K562 (cell line): ENCODE measurements at regions not wholly inside any gene's neighbourhood (a gene's known extent, or its start where the extent isn't known, plus 50 kb on each side); places are given as distances from the start of the nearest gene placed in this dataset.
"Not testable (repeated sequence)": the region's sequence is repeated elsewhere in the genome, so short reads cannot be mapped to it uniquely, and the experiment has no call there.

ENCODE experiments used
- ATAC-seq: fragments of 200-7000 bp; cut with Tn5 transposase; 3 replicates; pipeline ENCODE4 v1.9.1; 2020; ENCODE audit warnings: moderate library complexity
- BruUV-seq: library from RNA; stranded (reverse); fragments of 400-500 nt; replicated peaks from 2 replicates; lab custom pipeline; 2021; lab: Mats Ljungman, UMichigan
- CTCF ChIA-PET: fragments of 300-600 bp; formaldehyde crosslinking; extraction: SDS; loops from one replicate; lab custom pipeline; 2021; ENCODE audit warnings: low intra/inter-chr PET ratio; lab: Yijun Ruan, JAX
- POLR2A ChIA-PET: fragments of 300-600, 350-650 bp; sonication (Branson Sonifier 250); formaldehyde crosslinking; extraction: SDS; loops from one replicate; lab custom pipeline; 2021; ENCODE audit warnings: antibody characterized with exemption, inconsistent platforms; lab: Yijun Ruan, JAX
- DNase-seq, 4 experiments: peaks; one replicate each; pipeline versions ENCODE4 v3.0.0 to v3.0.0-alpha.2; 2011 to 2018; ENCODE audit warnings: low spot score in 3 of 4, mixed read lengths in 3 of 4; ENCODE audit errors: extremely low read depth in 1 of 4
- FAIRE-seq: peaks from 2 replicates; lab custom pipeline; 2011; peaks lifted over from hg19 to GRCh38; lab: Jason Lieb, UNC
- H2AFZ ChIP-seq: 2 replicates; pipeline ENCODE4 v1.6.0; 2011; ENCODE audit warnings: low read depth, low read length, control low read depth, inconsistent platforms
- H3K27ac ChIP-seq: fragments of 200-600 bp; 3 replicates; pipeline ENCODE4 v1.8.0; 2011; ENCODE audit warnings: low read depth, mild to moderate bottlenecking, control low read depth, inconsistent platforms, low read length, moderate library complexity, mixed read lengths; ENCODE audit errors: extremely low read depth
- H3K27me3 ChIP-seq, 2 experiments: fragments of 300-600 bp in 1 of 2; 2 replicates in 1 of 2; 3 replicates in 1 of 2; pipeline versions ENCODE4 v1.6.0 to v1.8.0; 2011; ENCODE audit warnings: inconsistent platforms in 2 of 2, low read length in 2 of 2, mild to moderate bottlenecking in 1 of 2, mixed read lengths in 1 of 2, moderate library complexity in 1 of 2; ENCODE audit not compliant: control insufficient read depth in 2 of 2, insufficient read depth in 2 of 2
- H3K36me3 ChIP-seq: fragments of 300-600 bp; 3 replicates; pipeline ENCODE4 v1.8.0; 2011; ENCODE audit warnings: mild to moderate bottlenecking, low read length, inconsistent platforms; ENCODE audit not compliant: control insufficient read depth, insufficient read depth
- H3K4me1 ChIP-seq, 2 experiments: fragments of 200-600 bp in 1 of 2; replicated peaks in 1 of 2; 2 replicates in 1 of 2; 3 replicates in 1 of 2; pipeline versions ENCODE4 v1.5.1 to v1.8.0; 2011; ENCODE audit warnings: inconsistent platforms in 2 of 2, low read length in 2 of 2, mild to moderate bottlenecking in 1 of 2, mixed read lengths in 1 of 2, moderate library complexity in 1 of 2; ENCODE audit not compliant: control insufficient read depth in 2 of 2, insufficient read depth in 2 of 2
- H3K4me2 ChIP-seq: 2 replicates; pipeline ENCODE4 v1.6.1; 2011; ENCODE audit warnings: low read length, control low read depth, inconsistent platforms, mixed read lengths; ENCODE audit not compliant: insufficient read depth
- H3K4me3 ChIP-seq: fragments of 200-600 bp; sonication (generic), shearing (Covaris generic); 2 replicates; pipeline ENCODE4 v1.5.1; 2016; ENCODE audit warnings: control low read depth, inconsistent platforms
- H3K79me2 ChIP-seq: fragments of 200-600 bp; 3 replicates; pipeline ENCODE4 v1.8.0; 2011; ENCODE audit warnings: low read length, inconsistent platforms; ENCODE audit not compliant: control insufficient read depth, insufficient read depth
- H3K9ac ChIP-seq, 2 experiments: 2 replicates each; pipeline versions ENCODE4 v1.6.0 to v1.6.1; 2011; ENCODE audit warnings: low read depth in 2 of 2, low read length in 2 of 2, control low read depth in 1 of 2, inconsistent platforms in 1 of 2, mild to moderate bottlenecking in 1 of 2, mixed read lengths in 1 of 2; ENCODE audit not compliant: insufficient read depth in 1 of 2
- H3K9me1 ChIP-seq: one replicate; pipeline ENCODE4 v1.6.0; 2011; ENCODE audit warnings: inconsistent platforms, mild to moderate bottlenecking, low read length, moderate library complexity; ENCODE audit not compliant: control insufficient read depth, insufficient read depth
- H3K9me3 ChIP-seq: replicated peaks from 2 replicates; pipeline ENCODE4 v1.5.1; 2011; ENCODE audit warnings: low read depth, low read length, inconsistent platforms; ENCODE audit not compliant: control insufficient read depth, insufficient read depth
- H4K20me1 ChIP-seq: replicated peaks from 2 replicates; pipeline ENCODE4 v1.6.1; 2011; ENCODE audit warnings: low read length, inconsistent platforms, mixed read lengths; ENCODE audit not compliant: control insufficient read depth, insufficient read depth
- RAD21 ChIP-seq, 2 experiments: fragments of 250-450 bp in 1 of 2; fragments of 450-650 bp in 1 of 2; sonication (Bioruptor Pico) in 1 of 2; formaldehyde crosslinking in 1 of 2; IDR thresholded peaks in 1 of 2; conservative IDR thresholded peaks in 1 of 2; 2 replicates each; pipeline versions ENCODE4 v1.4.0 to v1.8.0; 2020 to 2022; ENCODE audit warnings: mild to moderate bottlenecking in 2 of 2, moderate library complexity in 1 of 2
- SMC3 ChIP-seq: conservative IDR thresholded peaks from 2 replicates; pipeline ENCODE4 v1.6.1; 2011; ENCODE audit warnings: low read depth, low read length, improper control_type of control experiment; ENCODE audit not compliant: insufficient read depth
- WGBS: fragments of 100-300 bp; shearing (Covaris generic); methylation state at CpG from one replicate; pipeline ENCODE4 v1.1.6; 2016; ENCODE audit warnings: low coverage, mixed read lengths; ENCODE audit not compliant: insufficient coverage; ENCODE audit errors: missing lambda C conversion rate; 5-methylcytosine and 5-hydroxymethylcytosine counted together
- in situ Hi-C: fragments of 300-500 bp; cut with MboI; formaldehyde crosslinking; loops from 4 replicates; pipeline ENCODE4 v1.15.0; 2018; ENCODE audit warnings: inconsistent platforms, mixed read lengths
- intact Hi-C: fragments of 100-400 bp; cut with micrococcal nuclease; formaldehyde crosslinking; loops from 2 replicates; pipeline ENCODE4 v1.14.2; 2022
- TF ChIP-seq, protein P1 (sequence below), 3 experiments: IDR thresholded peaks in 2 of 3; conservative IDR thresholded peaks in 1 of 3; 2 replicates each; pipeline ENCODE4 v1.5.1; 2011 to 2012; ENCODE audit warnings: low read length in 3 of 3, mild to moderate bottlenecking in 3 of 3, control low read depth in 2 of 3, improper control_type of control experiment in 1 of 3, inconsistent platforms in 1 of 3, low read depth in 1 of 3, mixed read lengths in 1 of 3, moderate library complexity in 1 of 3; ENCODE audit not compliant: insufficient read depth in 2 of 3

GRCh38 chr15:77875066-77875721 is 202.3 kb downstream of the TBC1D2B start:
- H3K27ac ChIP-seq, H2AFZ ChIP-seq, H3K4me2 ChIP-seq, H3K36me3 ChIP-seq, POLR2A ChIA-PET, H3K9me3 ChIP-seq, BruUV-seq, H3K79me2 ChIP-seq, H3K9me1 ChIP-seq, intact Hi-C loops, H3K4me3 ChIP-seq, H3K9ac ChIP-seq, H4K20me1 ChIP-seq: not testable (repeated sequence)
- 0% methylated on average over 8 of the region's 13 CpGs for WGBS
- CTCF ChIA-PET: interaction anchor here (0.6 to 1.2 kb wide), 3 partner anchors 52 to 852 kb away, joined by 3 to 4 read pairs (median 3); no protein-coding TSS in a partner anchor
- Histone ChIP-seq H3K27me3 (peaks cover 0 to 19% of the 10 kb centered on the region in 2 experiments; a peak in 1 of 5 replicates), H3K4me1 (peaks cover 0 to 16% of the 10 kb centered on the region in 2 experiments; a peak in 2 of 5 replicates)
- peak; percentile 55 to 68 (median 66) for DNase-seq
- in situ Hi-C loops: loop anchor here (10.0 kb wide), 1 partner anchor 210 kb away; no protein-coding TSS in a partner anchor
- peak in 1 of 2 experiments; percentile 48; a peak in 2 of 4 replicates for TF ChIP-seq RAD21 (CRISPR knock-in tag; conservative IDR thresholded peaks at IDR 0.05 in 1 of 2, IDR thresholded peaks at IDR 0.05 in 1 of 2)
- TF ChIP-seq SMC3: peak; percentile 38; the same call in 1 of the 2 replicates
- TF ChIP-seq, protein P1, sequence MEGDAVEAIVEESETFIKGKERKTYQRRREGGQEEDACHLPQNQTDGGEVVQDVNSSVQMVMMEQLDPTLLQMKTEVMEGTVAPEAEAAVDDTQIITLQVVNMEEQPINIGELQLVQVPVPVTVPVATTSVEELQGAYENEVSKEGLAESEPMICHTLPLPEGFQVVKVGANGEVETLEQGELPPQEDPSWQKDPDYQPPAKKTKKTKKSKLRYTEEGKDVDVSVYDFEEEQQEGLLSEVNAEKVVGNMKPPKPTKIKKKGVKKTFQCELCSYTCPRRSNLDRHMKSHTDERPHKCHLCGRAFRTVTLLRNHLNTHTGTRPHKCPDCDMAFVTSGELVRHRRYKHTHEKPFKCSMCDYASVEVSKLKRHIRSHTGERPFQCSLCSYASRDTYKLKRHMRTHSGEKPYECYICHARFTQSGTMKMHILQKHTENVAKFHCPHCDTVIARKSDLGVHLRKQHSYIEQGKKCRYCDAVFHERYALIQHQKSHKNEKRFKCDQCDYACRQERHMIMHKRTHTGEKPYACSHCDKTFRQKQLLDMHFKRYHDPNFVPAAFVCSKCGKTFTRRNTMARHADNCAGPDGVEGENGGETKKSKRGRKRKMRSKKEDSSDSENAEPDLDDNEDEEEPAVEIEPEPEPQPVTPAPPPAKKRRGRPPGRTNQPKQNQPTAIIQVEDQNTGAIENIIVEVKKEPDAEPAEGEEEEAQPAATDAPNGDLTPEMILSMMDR (IDR thresholded peaks at IDR 0.05 in 2 of 3, conservative IDR thresholded peaks at IDR 0.05 in 1 of 3; ENCODE audit: insufficient read depth in 2 of 3, low read depth in 1 of 3, low read length in 3 of 3): peak; percentile 64 to 68 (median 67)
- FAIRE-seq: peak; percentile 70
- peak; percentile 82 for ATAC-seq
